ENCODE measurements at regions not wholly inside any gene's neighbourhood (a gene's known extent, or its start where the extent isn't known, plus 50 kb on each side); places are given as distances from the start of the nearest gene placed in this dataset.

- TF ChIP-seq TSHZ2 (CRISPR knock-in tag; IDR thresholded peaks at IDR 0.05) (no peak), ZC3H10 (CRISPR knock-in tag; IDR thresholded peaks at IDR 0.05) (no peak)
Observed at GRCh38 chr7:107233-107632, 85.1 kb upstream of the FAM20C start (continued).

DNA sequence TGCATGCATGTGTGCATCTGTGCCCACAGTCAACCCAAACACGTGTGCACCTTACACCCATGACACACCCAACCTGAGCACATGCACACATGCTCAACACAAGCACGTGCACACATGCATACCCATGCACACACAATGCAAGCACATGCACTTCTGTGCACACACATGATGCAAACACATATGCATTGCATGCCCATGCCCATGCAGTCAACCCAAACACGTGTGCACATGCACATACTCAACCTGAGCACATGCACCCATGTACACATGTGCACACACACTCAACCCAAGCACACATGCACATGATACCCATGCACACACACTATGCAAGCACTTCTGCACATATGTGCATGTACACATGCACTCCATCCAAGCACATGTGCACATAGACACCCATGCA, 84.5 kb upstream of the FAM20C start:
- no peak for TF ChIP-seq ZNF8 (CRISPR knock-in tag; IDR thresholded peaks at IDR 0.05)
- no peak for TF ChIP-seq POU6F1 (CRISPR knock-in tag; IDR thresholded peaks at IDR 0.05; ENCODE audit: borderline replicate concordance, low read depth)
- ATAC-seq: no peak

GRCh38 chr7:109094-109493, 83.3 kb upstream of the FAM20C start:
- TF ChIP-seq ZNF8 (CRISPR knock-in tag; IDR thresholded peaks at IDR 0.05) (no peak), ESRRG (CRISPR knock-in tag; IDR thresholded peaks at IDR 0.05) (no peak), TCF4 (CRISPR knock-in tag; IDR thresholded peaks at IDR 0.05; ENCODE audit: borderline replicate concordance) (no peak), SNAI2 (CRISPR knock-in tag; IDR thresholded peaks at IDR 0.05) (no peak), ISL1 (CRISPR knock-in tag; IDR thresholded peaks at IDR 0.05) (no peak), RARB (CRISPR knock-in tag; IDR thresholded peaks at IDR 0.05) (no peak)
- TF ChIP-seq, protein P1, sequence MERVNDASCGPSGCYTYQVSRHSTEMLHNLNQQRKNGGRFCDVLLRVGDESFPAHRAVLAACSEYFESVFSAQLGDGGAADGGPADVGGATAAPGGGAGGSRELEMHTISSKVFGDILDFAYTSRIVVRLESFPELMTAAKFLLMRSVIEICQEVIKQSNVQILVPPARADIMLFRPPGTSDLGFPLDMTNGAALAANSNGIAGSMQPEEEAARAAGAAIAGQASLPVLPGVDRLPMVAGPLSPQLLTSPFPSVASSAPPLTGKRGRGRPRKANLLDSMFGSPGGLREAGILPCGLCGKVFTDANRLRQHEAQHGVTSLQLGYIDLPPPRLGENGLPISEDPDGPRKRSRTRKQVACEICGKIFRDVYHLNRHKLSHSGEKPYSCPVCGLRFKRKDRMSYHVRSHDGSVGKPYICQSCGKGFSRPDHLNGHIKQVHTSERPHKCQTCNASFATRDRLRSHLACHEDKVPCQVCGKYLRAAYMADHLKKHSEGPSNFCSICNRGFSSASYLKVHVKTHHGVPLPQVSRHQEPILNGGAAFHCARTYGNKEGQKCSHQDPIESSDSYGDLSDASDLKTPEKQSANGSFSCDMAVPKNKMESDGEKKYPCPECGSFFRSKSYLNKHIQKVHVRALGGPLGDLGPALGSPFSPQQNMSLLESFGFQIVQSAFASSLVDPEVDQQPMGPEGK (CRISPR knock-in tag; IDR thresholded peaks at IDR 0.05; ENCODE audit: borderline replicate concordance): no peak
- no peak for ATAC-seq

DNA sequence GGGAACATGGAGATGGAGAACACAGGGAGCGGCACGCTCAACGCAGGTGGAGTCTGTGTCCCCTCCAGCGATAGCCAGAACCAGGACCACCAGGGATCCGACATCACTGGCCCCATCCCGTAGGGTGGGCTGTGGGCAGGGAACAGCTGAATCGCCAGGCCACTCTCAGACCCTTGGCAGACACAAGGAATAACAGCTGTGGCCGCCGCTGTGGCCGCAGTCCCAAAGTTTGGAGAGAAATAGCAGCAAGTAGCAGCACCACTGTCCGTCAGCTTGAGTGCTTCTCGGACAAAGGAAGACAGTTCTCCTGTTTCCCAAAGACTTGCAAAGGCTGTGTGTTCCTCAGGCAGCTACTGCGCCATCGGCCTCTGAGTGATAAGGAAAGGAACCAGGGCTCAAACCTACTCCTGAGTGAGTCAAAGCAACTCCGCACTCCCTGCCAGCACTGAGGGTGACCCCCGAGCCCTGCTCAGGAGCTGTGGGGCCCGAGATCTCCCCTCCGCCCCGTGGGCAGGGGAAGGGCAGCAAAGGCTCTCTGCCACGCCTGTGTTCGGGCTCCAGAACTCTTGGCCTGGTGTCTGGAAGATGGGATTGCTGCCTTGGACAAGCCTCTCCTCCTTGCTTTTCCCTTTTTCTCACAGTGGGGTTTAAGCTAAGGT, 82.3 kb upstream of the FAM20C start:
- TF ChIP-seq OSR1 (CRISPR knock-in tag; IDR thresholded peaks at IDR 0.05): no peak
- no peak for TF ChIP-seq ZNF70 (CRISPR knock-in tag; IDR thresholded peaks at IDR 0.05)
- no peak for TF ChIP-seq ZNF8 (CRISPR knock-in tag; IDR thresholded peaks at IDR 0.05)
- TF ChIP-seq GLIS3 (CRISPR knock-in tag; IDR thresholded peaks at IDR 0.05): no peak
- no peak for TF ChIP-seq ARNTL (CRISPR knock-in tag; IDR thresholded peaks at IDR 0.05; ENCODE audit: borderline replicate concordance, low read depth)
- no peak for TF ChIP-seq TOX (CRISPR knock-in tag; IDR thresholded peaks at IDR 0.05; ENCODE audit: borderline replicate concordance)
- TF ChIP-seq, protein P2, sequence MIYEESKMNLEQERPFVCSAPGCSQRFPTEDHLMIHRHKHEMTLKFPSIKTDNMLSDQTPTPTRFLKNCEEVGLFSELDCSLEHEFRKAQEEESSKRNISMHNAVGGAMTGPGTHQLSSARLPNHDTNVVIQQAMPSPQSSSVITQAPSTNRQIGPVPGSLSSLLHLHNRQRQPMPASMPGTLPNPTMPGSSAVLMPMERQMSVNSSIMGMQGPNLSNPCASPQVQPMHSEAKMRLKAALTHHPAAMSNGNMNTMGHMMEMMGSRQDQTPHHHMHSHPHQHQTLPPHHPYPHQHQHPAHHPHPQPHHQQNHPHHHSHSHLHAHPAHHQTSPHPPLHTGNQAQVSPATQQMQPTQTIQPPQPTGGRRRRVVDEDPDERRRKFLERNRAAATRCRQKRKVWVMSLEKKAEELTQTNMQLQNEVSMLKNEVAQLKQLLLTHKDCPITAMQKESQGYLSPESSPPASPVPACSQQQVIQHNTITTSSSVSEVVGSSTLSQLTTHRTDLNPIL (CRISPR knock-in tag; IDR thresholded peaks at IDR 0.05; ENCODE audit: low read depth): no peak
- TF ChIP-seq SNAI2 (CRISPR knock-in tag; IDR thresholded peaks at IDR 0.05): no peak
- TF ChIP-seq CSDC2 (CRISPR knock-in tag; IDR thresholded peaks at IDR 0.05): no peak
- ATAC-seq: no peak

DNA sequence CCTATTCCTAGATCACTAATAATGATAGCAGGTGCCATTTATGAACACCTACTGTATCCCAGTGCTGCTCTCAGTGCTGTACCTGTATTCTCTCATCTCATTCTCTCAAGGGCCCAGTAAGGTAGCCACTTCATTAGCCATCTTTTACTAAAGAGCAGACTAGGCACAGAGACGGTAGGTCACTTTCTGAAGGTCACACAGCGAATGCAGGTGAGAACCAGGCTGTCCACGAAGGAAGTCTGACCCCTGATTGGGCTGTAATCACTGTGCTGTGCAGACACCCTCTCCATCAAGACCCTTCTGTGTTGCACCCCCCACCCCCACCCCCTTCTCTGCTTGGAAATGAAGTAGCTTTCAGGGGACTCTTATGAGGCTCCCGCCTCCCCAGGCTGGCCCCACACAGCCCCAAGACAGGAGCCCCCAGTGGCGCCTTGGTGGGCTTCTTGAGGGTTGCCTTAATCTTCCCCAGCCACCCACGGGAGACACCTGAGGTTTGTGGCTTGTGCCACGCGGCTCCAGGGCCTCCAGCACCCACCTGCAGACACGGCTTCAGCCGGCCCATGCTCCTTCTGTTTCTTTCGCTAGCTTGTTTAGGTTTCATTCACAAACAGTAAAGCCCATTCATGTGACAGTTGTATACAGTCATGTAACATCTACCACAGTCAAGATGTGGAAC, 81.7 kb upstream of the FAM20C start:
- no peak for ATAC-seq
- TF ChIP-seq ZNF8 (CRISPR knock-in tag; IDR thresholded peaks at IDR 0.05) (no peak), ARNTL (CRISPR knock-in tag; IDR thresholded peaks at IDR 0.05; ENCODE audit: borderline replicate concordance, low read depth) (no peak), ZFP3 (CRISPR knock-in tag; IDR thresholded peaks at IDR 0.05) (no peak)
- TF ChIP-seq, protein P1 (CRISPR knock-in tag; IDR thresholded peaks at IDR 0.05; ENCODE audit: borderline replicate concordance): no peak
